ENCODE measurements at regions not wholly inside any gene's neighbourhood (a gene's known extent, or its start where the extent isn't known, plus 50 kb on each side); places are given as distances from the start of the nearest gene placed in this dataset.

DNA sequence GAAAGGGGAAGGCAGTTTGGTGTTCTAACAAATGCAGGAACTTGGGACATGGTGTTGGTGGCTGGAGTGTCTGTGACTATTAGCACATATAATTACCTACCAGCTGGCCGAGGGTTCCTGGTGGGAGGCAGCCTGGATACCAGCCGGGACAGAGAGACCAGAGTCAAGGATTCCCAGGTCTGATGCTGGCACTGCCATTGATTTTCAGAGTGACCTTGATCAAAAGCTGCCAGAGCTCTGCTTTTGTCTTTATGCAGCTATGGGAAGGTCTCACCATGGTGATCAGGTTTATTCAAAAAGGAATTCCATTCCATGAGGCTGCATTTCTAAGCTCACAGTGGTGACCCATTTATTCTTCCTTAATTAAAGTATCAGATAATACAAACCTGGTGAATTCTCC lies 101.0 kb upstream of the PWP1 start:
- H3K4me3 ChIP-seq, result no peak overlapping the region
- no peaks in the 10 kb centered on the region for H3K4me1 ChIP-seq
- TF ChIP-seq, protein P1, sequence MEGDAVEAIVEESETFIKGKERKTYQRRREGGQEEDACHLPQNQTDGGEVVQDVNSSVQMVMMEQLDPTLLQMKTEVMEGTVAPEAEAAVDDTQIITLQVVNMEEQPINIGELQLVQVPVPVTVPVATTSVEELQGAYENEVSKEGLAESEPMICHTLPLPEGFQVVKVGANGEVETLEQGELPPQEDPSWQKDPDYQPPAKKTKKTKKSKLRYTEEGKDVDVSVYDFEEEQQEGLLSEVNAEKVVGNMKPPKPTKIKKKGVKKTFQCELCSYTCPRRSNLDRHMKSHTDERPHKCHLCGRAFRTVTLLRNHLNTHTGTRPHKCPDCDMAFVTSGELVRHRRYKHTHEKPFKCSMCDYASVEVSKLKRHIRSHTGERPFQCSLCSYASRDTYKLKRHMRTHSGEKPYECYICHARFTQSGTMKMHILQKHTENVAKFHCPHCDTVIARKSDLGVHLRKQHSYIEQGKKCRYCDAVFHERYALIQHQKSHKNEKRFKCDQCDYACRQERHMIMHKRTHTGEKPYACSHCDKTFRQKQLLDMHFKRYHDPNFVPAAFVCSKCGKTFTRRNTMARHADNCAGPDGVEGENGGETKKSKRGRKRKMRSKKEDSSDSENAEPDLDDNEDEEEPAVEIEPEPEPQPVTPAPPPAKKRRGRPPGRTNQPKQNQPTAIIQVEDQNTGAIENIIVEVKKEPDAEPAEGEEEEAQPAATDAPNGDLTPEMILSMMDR (IDR thresholded peaks at IDR 0.05 in 4 of 5, conservative IDR thresholded peaks at IDR 0.05 in 1 of 5), result no peak
- TF ChIP-seq POLR2A (IDR thresholded peaks at IDR 0.05), result no peak
- intact Hi-C loops (cut with DNase I; ENCODE audit: low total_unique reads), result no loop called here
- ATAC-seq (no peak), DNase-seq (no peak)
- in situ Hi-C loops (cut with MboI; ENCODE audit: low sequenced_read_pairs in 4 of 4), result no loop called here
- peaks cover 8 to 18% (median 12%) of the 10 kb centered on the region in 3 donors for H3K27me3 ChIP-seq
- H3K36me3 ChIP-seq, result no peaks in the 10 kb centered on the region
- no peak overlapping the region for H3K27ac ChIP-seq
- H3K9me3 ChIP-seq, result no peaks in the 10 kb centered on the region

DNA sequence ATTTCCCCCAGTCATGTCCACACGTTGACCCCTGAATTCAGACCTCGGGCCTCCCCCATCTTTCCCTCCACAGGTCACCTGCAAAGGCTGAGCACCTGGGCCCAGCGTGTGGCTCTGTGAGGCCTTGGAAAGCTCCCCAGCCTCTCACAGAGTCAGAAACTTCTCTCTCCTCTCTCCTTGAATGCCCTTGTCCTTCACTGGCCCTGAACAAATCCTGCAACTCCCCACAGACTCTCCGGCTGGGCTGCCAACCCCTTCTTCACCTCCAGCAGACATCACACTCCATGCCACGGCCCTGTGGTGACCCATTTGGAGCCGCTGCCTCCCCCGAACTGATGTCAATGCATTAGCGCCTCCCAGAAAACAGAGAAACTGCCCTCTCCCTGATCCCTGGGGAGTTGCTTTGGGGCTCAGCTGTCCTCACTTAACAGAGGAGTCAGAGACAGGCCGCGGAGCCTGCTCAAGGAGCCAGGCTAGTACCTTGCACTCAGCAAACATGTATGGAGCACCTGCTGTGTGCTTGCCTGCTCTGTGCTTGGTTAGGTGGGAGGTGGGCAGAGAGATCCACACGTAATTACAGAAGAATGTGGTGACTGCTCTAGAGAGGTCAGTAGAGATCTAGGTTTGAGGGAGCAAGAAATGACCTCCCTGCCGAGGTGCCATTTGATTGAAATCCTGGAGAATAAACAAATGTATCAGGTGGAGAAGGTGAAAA lies 99.2 kb upstream of the PWP1 start:
- no peak for ATAC-seq
- Histone ChIP-seq H3K36me3 (no peaks in the 10 kb centered on the region), H3K9me3 (no peaks in the 10 kb centered on the region), H3K27ac (no peak overlapping the region), H3K27me3 (peaks cover 0 to 9% (median 4%) of the 10 kb centered on the region in 3 donors), H3K4me3 (no peak overlapping the region), H3K4me1 (no peaks in the 10 kb centered on the region)
- intact Hi-C loops (cut with DNase I; ENCODE audit: low total_unique reads), result no loop called here
- TF ChIP-seq POLR2A (IDR thresholded peaks at IDR 0.05), result no peak
- TF ChIP-seq, protein P1 (IDR thresholded peaks at IDR 0.05 in 4 of 5, conservative IDR thresholded peaks at IDR 0.05 in 1 of 5), result no peak
- DNase-seq, result no peak
- in situ Hi-C loops (cut with MboI; ENCODE audit: low sequenced_read_pairs in 4 of 4), result no loop called here

DNA sequence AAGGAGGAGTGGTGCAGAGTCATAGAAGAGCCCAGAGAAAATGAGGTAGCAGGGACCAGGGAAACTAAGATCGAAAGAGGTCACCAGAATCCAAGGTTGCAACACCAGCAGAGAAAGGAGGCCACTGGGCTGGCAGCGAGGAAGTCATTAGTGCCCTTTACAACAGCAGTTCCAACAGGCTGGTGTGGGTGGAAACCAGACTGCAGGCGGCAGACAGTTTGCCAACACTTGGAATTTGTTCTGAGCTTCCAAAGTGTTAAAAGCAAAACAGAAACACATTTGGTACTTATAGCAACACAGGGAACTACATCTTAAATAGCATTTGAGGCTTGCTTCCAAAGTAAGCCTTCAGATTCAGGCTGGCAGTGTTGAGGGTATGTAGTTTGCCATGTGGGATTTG lies 95.2 kb upstream of the PWP1 start:
- Histone ChIP-seq H3K9me3 (no peaks in the 10 kb centered on the region), H3K27me3 (no peaks in the 10 kb centered on the region), H3K4me1 (no peaks in the 10 kb centered on the region), H3K27ac (no peak overlapping the region), H3K4me3 (no peak overlapping the region), H3K36me3 (no peaks in the 10 kb centered on the region)
- ATAC-seq (no peak), DNase-seq (no peak)
- intact Hi-C loops (cut with DNase I; ENCODE audit: low total_unique reads) (no loop called here), in situ Hi-C loops (cut with MboI; ENCODE audit: low sequenced_read_pairs in 4 of 4) (no loop called here)
- TF ChIP-seq, protein P1 (IDR thresholded peaks at IDR 0.05 in 4 of 5, conservative IDR thresholded peaks at IDR 0.05 in 1 of 5), result no peak
- no peak for TF ChIP-seq POLR2A (IDR thresholded peaks at IDR 0.05)

DNA sequence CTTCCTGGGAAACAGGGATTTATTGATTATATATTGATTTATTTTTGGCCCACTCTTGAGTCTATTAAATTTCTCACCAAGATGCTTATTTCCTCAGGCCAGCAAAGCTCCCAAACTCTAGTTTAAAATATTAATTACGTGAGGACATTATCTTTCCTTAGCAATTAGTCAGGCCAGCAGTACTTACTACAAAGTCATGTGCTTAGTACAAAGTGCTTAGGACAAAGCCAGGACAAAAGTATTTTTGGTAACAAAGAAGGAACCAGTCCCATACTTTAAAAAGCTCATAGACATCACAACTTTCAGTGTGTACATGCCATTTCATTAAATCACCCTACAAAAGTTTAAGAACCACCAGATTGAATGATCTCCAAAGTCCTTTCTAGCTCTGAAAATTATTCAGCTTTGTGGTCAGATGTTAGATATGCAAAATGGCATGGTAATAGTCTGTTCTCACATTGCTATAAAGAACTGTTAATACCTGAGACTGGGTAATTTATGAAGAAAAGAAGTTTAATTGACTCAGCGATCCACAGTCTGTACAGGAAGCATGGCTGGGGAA lies 94.7 kb upstream of the PWP1 start:
- Histone ChIP-seq H3K4me1 (no peaks in the 10 kb centered on the region), H3K4me3 (no peak overlapping the region), H3K36me3 (no peaks in the 10 kb centered on the region), H3K27me3 (no peaks in the 10 kb centered on the region), H3K9me3 (no peaks in the 10 kb centered on the region), H3K27ac (no peak overlapping the region)
- ATAC-seq, result no peak
- in situ Hi-C loops (cut with MboI; ENCODE audit: low sequenced_read_pairs in 4 of 4), result no loop called here
- intact Hi-C loops (cut with DNase I; ENCODE audit: low total_unique reads), result no loop called here
- DNase-seq, result no peak
- TF ChIP-seq, protein P1 (IDR thresholded peaks at IDR 0.05 in 4 of 5, conservative IDR thresholded peaks at IDR 0.05 in 1 of 5), result no peak
- TF ChIP-seq POLR2A (IDR thresholded peaks at IDR 0.05), result no peak

Data from gastrocnemius medialis (tissue), 4 donors.